GM21515 (cell line): ENCODE measurements at regions not wholly inside any gene's neighbourhood (a gene's known extent, or its start where the extent isn't known, plus 50 kb on each side); places are given as distances from the start of the nearest gene placed in this dataset.
"Not testable (repeated sequence)": the region's sequence is repeated elsewhere in the genome, so short reads cannot be mapped to it uniquely, and the experiment has no call there.

Source experiments
- ATAC-seq: cut with Tn5 transposase; IDR thresholded peaks from one replicate; pipeline ENCODE4 v1.9.1; 2021; ENCODE audit not compliant: unreplicated experiment

- ATAC-seq = no peak
Measured at GRCh38 chr4:159410076-159410777, 307.3 kb downstream of the RAPGEF2 start.

GRCh38 chr4:159410891-159411290, 308.0 kb downstream of the RAPGEF2 start:
- ATAC-seq = no peak

- no peak for ATAC-seq
Measured at GRCh38 chr4:159413306-159413943, 310.5 kb downstream of the RAPGEF2 start.

GRCh38 chr4:159414305-159414704, 311.4 kb downstream of the RAPGEF2 start:
- no peak for ATAC-seq

GRCh38 chr4:159416073-159416472, 313.2 kb downstream of the RAPGEF2 start:
- no peak for ATAC-seq

GRCh38 chr4:159416996-159417395, 314.1 kb downstream of the RAPGEF2 start:
- ATAC-seq = no peak

- no peak for ATAC-seq
Measured at GRCh38 chr4:159420162-159421057, 317.5 kb downstream of the RAPGEF2 start.

GRCh38 chr4:159421058-159421419, 318.2 kb downstream of the RAPGEF2 start:
- not testable (repeated sequence) for ATAC-seq

GRCh38 chr4:159422019-159422418, 319.1 kb downstream of the RAPGEF2 start:
- ATAC-seq = no peak

GRCh38 chr4:159422626-159423025, 319.7 kb downstream of the RAPGEF2 start:
- ATAC-seq = no peak

- ATAC-seq = no peak
Measured at GRCh38 chr4:159425737-159426305, 322.9 kb downstream of the RAPGEF2 start.

GRCh38 chr4:159428293-159428692, 325.4 kb downstream of the RAPGEF2 start:
- ATAC-seq = no peak

- ATAC-seq = no peak
Measured at GRCh38 chr4:159428975-159429692, 326.3 kb downstream of the RAPGEF2 start.

GRCh38 chr4:159429693-159430035, 326.8 kb downstream of the RAPGEF2 start:
- no peak for ATAC-seq

GRCh38 chr4:159430896-159431295, 328.0 kb downstream of the RAPGEF2 start:
- no peak for ATAC-seq

- ATAC-seq = no peak
Measured at GRCh38 chr4:159432436-159432835, 329.6 kb downstream of the RAPGEF2 start.

- no peak for ATAC-seq
Measured at GRCh38 chr4:159433337-159433736, 330.5 kb downstream of the RAPGEF2 start.

- no peak for ATAC-seq
Measured at GRCh38 chr4:159434114-159434870, 331.4 kb downstream of the RAPGEF2 start.

GRCh38 chr4:159434871-159435241, 332.0 kb downstream of the RAPGEF2 start:
- ATAC-seq = no peak

- ATAC-seq = no peak
Measured at GRCh38 chr4:159435561-159436023, 332.7 kb downstream of the RAPGEF2 start.
